SK-N-MC (cell line): ENCODE measurements at regions not wholly inside any gene's neighbourhood (a gene's known extent, or its start where the extent isn't known, plus 50 kb on each side); places are given as distances from the start of the nearest gene placed in this dataset.

Experiments
- DNase-seq: peaks from one replicate; pipeline ENCODE4 v3.0.0-alpha.2; 2011; ENCODE audit warnings: low read depth, low spot score
- H3K27ac ChIP-seq: fragments of 200-600 bp; sonication (generic); 2 replicates; pipeline ENCODE4 v1.5.1; 2016; ENCODE audit warnings: mixed run types
- H3K36me3 ChIP-seq: fragments of 200-600 bp; sonication (generic); 2 replicates; pipeline ENCODE4 v1.6.1; 2017; ENCODE audit warnings: antibody characterized with exemption, low read length, mixed read lengths; ENCODE audit not compliant: insufficient read depth
- H3K4me3 ChIP-seq: fragments of 200-600 bp; sonication (generic); 2 replicates; pipeline ENCODE4 v1.5.1; 2016
- H3K9ac ChIP-seq: fragments of 200-600 bp; sonication (generic); 2 replicates; pipeline ENCODE4 v1.8.0; 2017; ENCODE audit warnings: mixed run types, mixed read lengths; ENCODE audit not compliant: insufficient read length
- H3K9me3 ChIP-seq: fragments of 200-600 bp; sonication (generic); 2 replicates; pipeline ENCODE4 v1.6.1; 2017; ENCODE audit warnings: low read depth, mild to moderate bottlenecking, antibody characterized with exemption, low read length, moderate library complexity, mixed read lengths
- EZH2 ChIP-seq: fragments of 200-600 bp; sonication (generic); IDR thresholded peaks from one replicate; pipeline ENCODE4 v1.6.1; 2017; ENCODE audit warnings: antibody characterized with exemption
- FOXP2 ChIP-seq: optimal IDR thresholded peaks from 2 replicates; pipeline ENCODE3; 2011; ENCODE audit warnings: mild to moderate bottlenecking, moderate library complexity; ENCODE audit not compliant: insufficient read depth; ENCODE audit errors: extremely low read length, control extremely low read depth
- POLR2AphosphoS5 ChIP-seq: IDR thresholded peaks from 2 replicates; pipeline ENCODE4 v1.6.1; 2012; ENCODE audit warnings: mild to moderate bottlenecking, low read depth, low read length, borderline replicate concordance

- TF ChIP-seq POLR2AphosphoS5: no peak
- no peak for TF ChIP-seq FOXP2
- no peak for TF ChIP-seq EZH2
- no peak overlapping the region for H3K4me3 ChIP-seq
- H3K27ac ChIP-seq: no peak overlapping the region
- no peak overlapping the region for H3K9ac ChIP-seq
- H3K36me3 ChIP-seq: no peaks in the 10 kb centered on the region
- no peak for DNase-seq
- no peaks in the 10 kb centered on the region for H3K9me3 ChIP-seq
Measured at GRCh38 chr2:78077633-78078032, 555.5 kb upstream of the LRRTM4 start.

- no peak for DNase-seq
- no peak overlapping the region for H3K9ac ChIP-seq
- no peaks in the 10 kb centered on the region for H3K9me3 ChIP-seq
- H3K27ac ChIP-seq: no peak overlapping the region
- no peak overlapping the region for H3K4me3 ChIP-seq
- H3K36me3 ChIP-seq: no peaks in the 10 kb centered on the region
- TF ChIP-seq FOXP2: no peak
- no peak for TF ChIP-seq POLR2AphosphoS5
- TF ChIP-seq EZH2: no peak
Measured at GRCh38 chr2:78082555-78082954, 560.4 kb upstream of the LRRTM4 start.

- Histone ChIP-seq H3K36me3 (no peaks in the 10 kb centered on the region), H3K9me3 (no peaks in the 10 kb centered on the region), H3K27ac (no peak overlapping the region), H3K4me3 (no peak overlapping the region), H3K9ac (no peak overlapping the region)
- TF ChIP-seq EZH2: no peak
- no peak for TF ChIP-seq FOXP2
- no peak for TF ChIP-seq POLR2AphosphoS5
- DNase-seq: no peak
Measured at GRCh38 chr2:78093436-78093835, 571.3 kb upstream of the LRRTM4 start.

GRCh38 chr2:78109272-78109671 lies 587.1 kb upstream of the LRRTM4 start:
- Histone ChIP-seq H3K9me3 (no peaks in the 10 kb centered on the region), H3K4me3 (no peak overlapping the region), H3K9ac (no peak overlapping the region), H3K36me3 (no peaks in the 10 kb centered on the region), H3K27ac (no peak overlapping the region)
- DNase-seq: no peak
- TF ChIP-seq EZH2 (no peak), FOXP2 (no peak), POLR2AphosphoS5 (no peak)

- no peak overlapping the region for H3K27ac ChIP-seq
- H3K9me3 ChIP-seq: no peaks in the 10 kb centered on the region
- TF ChIP-seq POLR2AphosphoS5: no peak
- no peak for TF ChIP-seq FOXP2
- TF ChIP-seq EZH2: no peak
- no peak for DNase-seq
- H3K4me3 ChIP-seq: no peak overlapping the region
- H3K36me3 ChIP-seq: no peaks in the 10 kb centered on the region
- H3K9ac ChIP-seq: no peak overlapping the region
Measured at GRCh38 chr2:78115291-78115690, 593.1 kb upstream of the LRRTM4 start.

- H3K9me3 ChIP-seq: 0 out of 2 replicates have a peak, but pooled peaks cover 4% of the 10 kb centered on the region
- no peak overlapping the region for H3K4me3 ChIP-seq
- no peak overlapping the region for H3K9ac ChIP-seq
- TF ChIP-seq POLR2AphosphoS5 (no peak), FOXP2 (no peak), EZH2 (no peak)
- no peak for DNase-seq
- peak overlapping the region; percentile 59 for H3K27ac ChIP-seq
- no peaks in the 10 kb centered on the region for H3K36me3 ChIP-seq
Measured at GRCh38 chr2:78118037-78118436, 595.9 kb upstream of the LRRTM4 start.

- H3K4me3 ChIP-seq: no peak overlapping the region
- no peaks in the 10 kb centered on the region for H3K36me3 ChIP-seq
- H3K27ac ChIP-seq: no peak overlapping the region
- no peak for TF ChIP-seq FOXP2
- TF ChIP-seq POLR2AphosphoS5: no peak
- no peak for TF ChIP-seq EZH2
- peaks cover 4% of the 10 kb centered on the region; the same call in 1 of the 2 replicates for H3K9me3 ChIP-seq
- H3K9ac ChIP-seq: no peak overlapping the region
- no peak for DNase-seq
Measured at GRCh38 chr2:78120275-78120674, 598.1 kb upstream of the LRRTM4 start.

- Histone ChIP-seq H3K4me3 (no peak overlapping the region), H3K9me3 (peaks cover 4% of the 10 kb centered on the region; the same call in 1 of the 2 replicates), H3K36me3 (no peaks in the 10 kb centered on the region), H3K27ac (no peak overlapping the region), H3K9ac (no peak overlapping the region)
- no peak for DNase-seq
- TF ChIP-seq POLR2AphosphoS5 (no peak), EZH2 (no peak), FOXP2 (no peak)
Measured at GRCh38 chr2:78125042-78125441, 602.9 kb upstream of the LRRTM4 start.

- no peak overlapping the region for H3K9ac ChIP-seq
- H3K4me3 ChIP-seq: no peak overlapping the region
- H3K9me3 ChIP-seq: no peaks in the 10 kb centered on the region; the same call in 1 of the 2 replicates
- no peaks in the 10 kb centered on the region for H3K36me3 ChIP-seq
- no peak for TF ChIP-seq EZH2
- DNase-seq: no peak
- H3K27ac ChIP-seq: no peak overlapping the region
Measured at GRCh38 chr2:78127424-78127823, 605.2 kb upstream of the LRRTM4 start.
